HG03066 (cell line): ENCODE measurements at regions not wholly inside any gene's neighbourhood (a gene's known extent, or its start where the extent isn't known, plus 50 kb on each side); places are given as distances from the start of the nearest gene placed in this dataset.

Source experiments
- ATAC-seq: cut with Tn5 transposase; IDR thresholded peaks from one replicate; pipeline ENCODE4 v1.9.1; 2021; ENCODE audit warnings: low read depth; ENCODE audit not compliant: unreplicated experiment

DNA sequence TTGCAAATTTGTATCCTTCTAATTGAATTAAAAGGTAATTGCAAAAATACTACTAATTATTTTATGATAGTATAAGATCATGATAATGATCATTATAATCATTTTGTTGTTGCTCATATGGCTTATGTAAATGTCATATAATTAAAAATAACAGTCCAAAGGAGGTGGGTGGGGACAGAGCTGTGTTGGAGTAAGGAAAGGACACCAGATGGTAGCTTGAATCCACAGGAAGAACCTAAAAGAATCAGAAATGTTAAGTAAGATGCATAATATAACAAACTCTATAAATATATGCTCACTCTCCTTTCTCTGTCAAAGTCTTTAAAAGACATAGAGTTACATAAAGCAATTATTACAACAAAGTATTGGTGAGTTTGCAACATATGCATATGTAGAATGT lies 650.7 kb upstream of the HS6ST1 start:
- no peak for ATAC-seq

DNA sequence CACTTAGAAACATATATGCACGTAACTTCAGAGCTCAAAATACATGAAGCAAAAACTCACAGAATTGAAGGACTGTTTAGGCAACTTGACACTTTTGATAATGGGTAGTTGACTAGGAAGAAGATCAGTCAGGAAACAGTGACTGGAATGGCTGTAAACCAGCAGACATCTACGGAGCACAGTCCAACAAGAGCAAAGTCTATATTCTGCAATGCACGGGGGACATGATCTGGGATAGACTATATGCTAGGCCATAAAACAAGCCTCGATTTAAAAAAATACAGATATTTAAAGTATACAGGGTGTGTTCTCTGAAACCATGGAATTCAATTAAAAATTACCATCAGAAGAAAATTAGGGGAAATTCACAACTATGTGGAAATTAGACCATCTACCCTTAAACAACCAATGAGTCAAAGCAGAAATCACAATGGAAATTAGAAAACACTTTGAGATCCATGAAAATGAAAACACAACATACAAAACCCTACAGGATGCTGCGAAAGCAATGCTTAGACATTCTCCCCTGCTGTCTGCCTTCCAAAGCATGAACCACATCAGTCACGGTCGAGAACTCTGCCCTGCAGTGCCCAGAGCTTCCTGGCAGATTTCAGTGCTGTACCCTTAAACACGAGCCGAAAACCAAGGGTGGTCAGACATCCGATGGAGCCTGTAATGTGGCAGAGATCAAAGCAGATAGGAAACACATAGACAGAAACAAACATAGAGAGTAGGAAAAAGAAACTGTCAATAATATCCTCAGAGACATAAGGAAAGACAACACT lies 651.9 kb upstream of the HS6ST1 start:
- no peak for ATAC-seq

- ATAC-seq, result no peak
Observed at GRCh38 chr2:128973566-128973965, 654.9 kb upstream of the HS6ST1 start.

- no peak for ATAC-seq
Observed at GRCh38 chr2:128978212-128978611, 659.5 kb upstream of the HS6ST1 start.

- ATAC-seq, result no peak
Observed at GRCh38 chr2:128979182-128979581, 660.5 kb upstream of the HS6ST1 start.

GRCh38 chr2:128980475-128980874 lies 661.8 kb upstream of the HS6ST1 start:
- no peak for ATAC-seq

DNA sequence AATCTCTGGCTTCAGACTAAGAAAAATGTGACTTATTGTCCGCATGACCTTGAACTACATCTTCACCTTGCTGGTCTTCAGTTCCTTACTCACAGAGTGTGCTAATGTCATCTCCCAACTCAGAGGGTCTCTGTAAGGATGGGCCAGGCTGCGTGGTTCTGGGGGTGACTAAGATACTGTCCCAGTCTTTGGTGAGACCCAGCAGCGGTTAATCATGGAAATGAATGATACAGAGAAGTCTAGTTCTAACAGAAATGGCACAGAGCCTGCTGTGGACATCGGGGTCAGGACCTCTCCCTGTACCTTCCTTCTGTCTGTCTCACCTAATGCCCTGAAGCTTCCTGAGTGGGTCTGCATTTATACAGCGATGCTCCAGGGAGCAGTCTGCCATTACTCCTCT lies 662.7 kb upstream of the HS6ST1 start:
- no peak for ATAC-seq

DNA sequence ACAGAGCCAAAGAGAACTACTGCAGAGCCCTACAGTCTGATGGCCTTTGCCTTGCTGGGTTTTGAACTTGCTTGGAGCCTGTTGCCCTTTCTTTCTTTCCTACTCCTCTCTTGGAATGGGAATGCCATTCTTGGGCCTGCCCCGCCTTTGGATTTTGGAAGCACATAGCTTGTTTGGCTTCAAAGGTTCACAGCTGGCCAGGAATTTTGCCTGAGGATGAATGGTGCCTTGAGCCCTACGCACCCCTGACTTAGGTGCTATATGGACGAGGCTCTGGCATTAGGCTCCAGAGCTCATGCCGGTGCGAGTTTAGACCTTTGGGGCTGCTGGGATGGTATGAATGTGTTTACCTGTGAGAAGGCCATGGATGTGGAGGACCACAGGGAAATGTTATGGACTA lies 663.3 kb upstream of the HS6ST1 start:
- ATAC-seq, result no peak

GRCh38 chr2:128982670-128983069 lies 664.0 kb upstream of the HS6ST1 start:
- ATAC-seq, result no peak

DNA sequence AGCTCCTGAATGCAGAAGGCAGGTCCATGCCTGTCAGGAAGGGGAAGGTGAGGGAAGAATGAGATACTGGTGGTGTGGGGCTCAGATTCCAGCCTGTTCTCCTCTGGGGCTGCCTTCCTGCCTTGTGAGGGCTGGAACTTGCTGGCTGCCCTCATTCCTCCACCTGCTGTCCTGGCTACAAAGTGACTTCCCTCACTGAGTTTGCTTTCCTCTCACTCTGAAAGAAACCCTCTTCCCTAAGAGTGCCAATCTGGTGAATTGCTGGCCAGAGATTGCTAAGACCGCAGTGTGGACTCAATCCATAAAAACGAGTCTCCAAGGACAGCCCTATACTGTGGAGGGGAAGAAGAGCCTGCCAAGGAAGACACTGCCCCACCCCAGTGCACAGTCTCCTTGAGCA lies 664.4 kb upstream of the HS6ST1 start:
- ATAC-seq, result no peak

DNA sequence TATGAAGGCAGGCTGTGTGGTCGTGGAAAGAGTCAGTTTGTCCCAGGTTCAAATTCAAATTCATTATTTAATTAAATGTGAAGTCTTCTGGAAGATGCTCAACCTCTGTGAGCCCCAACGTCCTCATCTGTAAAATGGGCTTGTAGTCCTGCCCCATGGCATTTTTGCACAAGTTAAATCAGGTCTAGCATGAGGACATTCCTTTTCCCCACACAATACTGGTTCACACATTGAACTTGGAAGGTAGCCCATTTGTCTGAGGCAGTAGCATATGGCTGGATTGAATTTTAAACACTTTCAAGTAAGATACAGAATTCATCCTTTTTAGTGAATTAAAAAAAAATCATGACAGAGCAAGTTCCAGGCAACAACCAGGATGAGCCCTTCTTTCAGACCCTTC lies 665.4 kb upstream of the HS6ST1 start:
- ATAC-seq, result no peak

DNA sequence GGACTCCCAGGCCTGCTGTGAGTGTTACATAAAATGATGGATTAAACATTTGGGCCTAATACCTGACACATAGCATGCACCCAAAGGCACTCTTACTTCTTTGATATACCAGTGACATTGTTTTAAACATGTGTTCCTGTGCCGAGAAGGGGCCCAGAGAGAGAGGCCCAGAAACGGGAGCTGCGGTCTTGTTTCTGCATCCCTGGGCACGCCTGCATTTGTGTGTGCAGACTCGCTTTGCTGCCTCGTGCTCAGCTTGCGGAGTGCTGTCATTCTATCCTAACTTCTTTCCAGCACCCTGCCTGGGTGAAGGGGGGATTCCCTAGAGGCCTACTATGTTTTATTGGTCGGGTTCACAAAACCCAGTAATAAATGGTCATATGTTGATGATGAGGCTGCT lies 666.2 kb upstream of the HS6ST1 start:
- ATAC-seq, result no peak

DNA sequence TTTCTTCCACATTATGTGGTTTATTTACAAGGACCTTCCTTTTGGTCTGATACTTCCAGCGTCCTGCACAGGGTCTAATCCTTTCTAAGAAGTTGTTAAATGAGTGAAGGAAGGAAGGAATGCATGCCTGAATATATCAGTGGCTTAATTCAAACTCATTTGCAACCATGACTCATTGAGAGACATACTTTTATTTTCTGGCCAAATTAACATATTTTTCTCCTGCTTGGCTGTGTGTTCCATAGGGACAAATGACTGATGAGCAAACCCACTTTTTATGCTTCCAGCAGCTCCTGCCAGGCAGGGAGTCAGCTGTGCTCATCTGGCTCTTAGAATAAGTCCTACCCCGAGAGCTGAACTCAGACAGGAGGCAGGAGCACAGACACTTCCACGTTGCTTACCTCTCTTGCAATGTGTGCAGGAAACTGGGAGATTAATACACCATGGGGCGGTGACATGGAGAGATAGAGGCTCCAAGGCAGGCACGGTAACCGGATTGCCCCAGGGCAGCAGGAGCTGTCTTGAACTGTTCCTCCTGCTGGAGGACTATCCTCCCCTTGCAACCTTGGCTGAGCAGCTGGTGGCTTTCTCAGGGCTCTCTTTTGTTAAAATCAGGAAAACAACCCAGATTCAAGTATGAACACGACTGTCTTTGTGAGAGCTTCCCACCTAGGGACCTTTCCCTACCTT lies 667.5 kb upstream of the HS6ST1 start:
- no peak for ATAC-seq

- ATAC-seq, result no peak
Observed at GRCh38 chr2:128986867-128987268, 668.2 kb upstream of the HS6ST1 start.

GRCh38 chr2:128988326-128988725 lies 669.7 kb upstream of the HS6ST1 start:
- ATAC-seq, result no peak

DNA sequence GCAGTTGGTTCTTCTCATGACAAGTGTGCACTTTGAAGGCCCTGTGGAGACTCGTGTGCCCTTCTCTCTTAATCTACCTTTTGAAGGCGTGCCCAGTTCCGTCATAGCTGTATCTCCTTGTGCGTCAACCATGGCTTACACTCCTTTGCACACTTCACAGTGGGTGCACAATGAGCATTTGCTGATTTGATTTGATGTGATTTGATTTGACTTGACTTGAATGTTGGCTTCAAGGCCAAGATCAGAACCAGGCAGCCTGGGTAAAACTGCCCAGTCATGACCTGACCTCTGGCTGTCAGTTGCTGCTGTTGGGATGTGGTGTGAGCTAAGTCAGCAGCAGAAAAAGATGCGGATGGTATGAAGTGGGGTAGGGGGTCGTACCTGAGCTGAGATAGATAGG lies 670.3 kb upstream of the HS6ST1 start:
- ATAC-seq, result no peak

DNA sequence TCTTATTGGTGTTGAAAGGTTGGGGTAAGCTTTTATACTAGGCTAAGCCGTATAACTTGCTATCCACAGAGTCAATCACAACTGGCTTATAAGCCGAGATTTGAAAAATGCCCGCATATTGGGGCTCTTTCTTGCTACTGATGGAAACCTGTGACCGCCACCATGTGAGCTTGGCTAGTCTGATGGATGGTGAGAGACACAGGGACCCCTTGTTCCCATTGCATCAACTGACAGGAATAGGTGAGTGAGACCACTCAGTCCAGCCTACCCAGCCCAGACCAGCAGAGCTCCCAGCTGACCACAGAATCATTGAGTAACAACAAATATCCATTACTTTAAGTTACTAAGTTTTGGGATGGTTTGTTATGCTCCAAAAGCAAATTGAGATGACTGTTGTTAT lies 676.4 kb upstream of the HS6ST1 start:
- no peak for ATAC-seq

DNA sequence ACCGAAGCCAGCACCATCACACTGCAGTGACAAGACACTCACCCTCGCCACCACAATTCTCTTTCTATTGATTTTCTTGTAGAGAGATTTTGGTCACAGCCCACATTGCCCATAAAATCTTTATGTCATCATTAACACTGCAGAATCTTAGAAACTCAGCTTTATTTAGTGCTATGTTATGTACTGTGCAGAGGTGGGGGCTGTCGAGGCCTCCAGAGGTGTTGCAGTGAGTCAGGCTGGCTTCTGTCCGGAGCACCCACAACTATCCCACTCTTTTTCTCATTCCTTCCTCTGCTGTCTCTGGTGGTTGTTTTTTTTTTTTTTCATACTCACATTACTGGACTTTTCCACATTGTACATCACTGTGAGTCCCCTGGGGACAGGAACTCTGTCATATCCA lies 677.4 kb upstream of the HS6ST1 start:
- no peak for ATAC-seq

- no peak for ATAC-seq
Observed at GRCh38 chr2:128997166-128997866, 678.6 kb upstream of the HS6ST1 start.

GRCh38 chr2:129001926-129002325 lies 683.3 kb upstream of the HS6ST1 start:
- no peak for ATAC-seq

GRCh38 chr2:129002751-129003150 lies 684.1 kb upstream of the HS6ST1 start:
- ATAC-seq, result no peak

GRCh38 chr2:129004485-129004884 lies 685.8 kb upstream of the HS6ST1 start:
- no peak for ATAC-seq
